ENCODE measurements at regions not wholly inside any gene's neighbourhood (a gene's known extent, or its start where the extent isn't known, plus 50 kb on each side); places are given as distances from the start of the nearest gene placed in this dataset.
"Not testable (repeated sequence)": the region's sequence is repeated elsewhere in the genome, so short reads cannot be mapped to it uniquely, and the experiment has no call there.

DNA sequence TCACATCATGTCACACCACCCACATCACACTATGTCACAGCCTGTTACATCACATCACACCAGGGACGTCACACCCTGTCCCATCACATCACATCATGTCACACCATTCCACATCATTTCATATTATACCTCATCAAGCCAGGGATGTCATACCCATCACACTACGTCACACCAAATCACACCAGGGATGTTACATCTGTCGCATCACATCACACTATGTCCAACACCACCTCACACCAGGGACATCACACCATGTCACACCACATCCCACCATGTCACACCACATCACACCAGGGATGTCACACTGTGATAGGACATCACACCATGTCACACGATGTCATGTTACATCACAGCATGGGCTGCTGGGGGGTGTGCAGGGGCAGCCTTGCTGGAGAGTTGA is 110.6 kb downstream of the TMEM121 start:
- in situ Hi-C loops (cut with MboI; ENCODE audit: low sequenced_read_pairs) = no loop called here

DNA sequence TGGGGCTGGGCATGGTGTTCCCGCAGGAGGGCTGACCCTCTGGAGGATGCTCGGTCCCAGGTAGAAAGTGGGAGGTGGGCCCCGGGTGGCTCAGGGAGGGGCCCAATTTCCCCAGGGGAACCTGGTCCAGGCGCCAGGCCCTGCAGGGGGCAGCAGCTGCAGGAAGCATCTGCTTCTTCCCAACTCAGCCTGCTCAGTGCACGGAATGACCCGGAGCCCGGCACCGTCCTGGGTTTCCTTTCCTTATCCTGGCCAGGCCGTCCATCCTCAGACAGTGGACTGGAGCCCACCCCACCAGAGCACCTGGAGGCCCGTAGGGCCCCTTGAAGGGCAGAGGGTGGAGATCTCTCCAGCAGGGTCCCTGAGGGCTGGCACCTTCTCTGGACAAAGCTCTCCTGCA is 111.0 kb downstream of the TMEM121 start:
- in situ Hi-C loops (cut with MboI; ENCODE audit: low sequenced_read_pairs) = not testable (repeated sequence)

DNA sequence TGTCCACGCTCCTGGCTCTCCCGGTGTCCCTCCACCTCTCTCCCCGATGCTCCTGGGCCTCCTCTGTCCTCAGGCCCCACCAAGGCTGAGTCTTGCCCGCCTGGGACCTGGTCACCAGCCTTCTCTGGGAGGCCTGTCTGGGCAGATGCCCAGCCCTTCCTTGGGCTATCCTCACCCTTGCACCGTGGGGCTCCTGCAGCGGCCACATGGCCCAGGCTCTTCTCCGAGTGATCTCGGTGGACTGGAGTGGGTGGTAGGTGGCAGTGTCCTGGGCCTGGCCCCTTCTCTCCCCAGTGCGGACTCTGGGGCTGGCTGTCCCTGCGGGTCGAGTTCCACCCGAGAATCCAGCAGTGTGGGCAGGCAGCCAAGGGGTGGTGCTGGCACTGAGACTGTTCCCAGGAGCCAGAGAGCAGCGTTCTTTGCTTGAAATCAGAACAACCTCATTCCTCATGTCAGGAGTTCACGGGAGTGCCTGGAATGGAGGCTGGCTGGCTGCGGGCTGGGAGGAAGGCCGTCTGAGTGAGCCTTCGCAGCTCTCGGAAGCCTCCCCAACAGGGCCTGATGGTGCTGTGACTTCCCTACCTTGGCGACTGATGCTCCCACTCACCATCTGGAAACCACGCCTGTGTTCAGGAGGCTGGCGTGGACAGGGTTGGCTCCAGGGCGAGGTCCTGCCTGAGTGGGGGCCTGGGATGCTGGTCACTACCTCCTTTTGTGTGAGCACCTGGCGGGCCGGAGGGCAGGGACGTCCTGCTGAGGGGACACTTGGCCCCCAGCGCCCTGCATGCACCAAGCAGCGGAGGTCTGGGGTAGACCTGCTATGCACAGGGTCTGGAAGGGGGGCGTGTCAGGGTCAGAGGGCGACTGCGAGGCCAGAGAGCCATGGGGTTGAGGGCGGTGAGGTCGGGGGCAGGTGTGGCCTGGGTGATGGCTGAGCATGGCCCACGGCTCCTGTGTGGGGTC is 113.9 kb downstream of the TMEM121 start:
- in situ Hi-C loops (cut with MboI; ENCODE audit: low sequenced_read_pairs) = not testable (repeated sequence)

DNA sequence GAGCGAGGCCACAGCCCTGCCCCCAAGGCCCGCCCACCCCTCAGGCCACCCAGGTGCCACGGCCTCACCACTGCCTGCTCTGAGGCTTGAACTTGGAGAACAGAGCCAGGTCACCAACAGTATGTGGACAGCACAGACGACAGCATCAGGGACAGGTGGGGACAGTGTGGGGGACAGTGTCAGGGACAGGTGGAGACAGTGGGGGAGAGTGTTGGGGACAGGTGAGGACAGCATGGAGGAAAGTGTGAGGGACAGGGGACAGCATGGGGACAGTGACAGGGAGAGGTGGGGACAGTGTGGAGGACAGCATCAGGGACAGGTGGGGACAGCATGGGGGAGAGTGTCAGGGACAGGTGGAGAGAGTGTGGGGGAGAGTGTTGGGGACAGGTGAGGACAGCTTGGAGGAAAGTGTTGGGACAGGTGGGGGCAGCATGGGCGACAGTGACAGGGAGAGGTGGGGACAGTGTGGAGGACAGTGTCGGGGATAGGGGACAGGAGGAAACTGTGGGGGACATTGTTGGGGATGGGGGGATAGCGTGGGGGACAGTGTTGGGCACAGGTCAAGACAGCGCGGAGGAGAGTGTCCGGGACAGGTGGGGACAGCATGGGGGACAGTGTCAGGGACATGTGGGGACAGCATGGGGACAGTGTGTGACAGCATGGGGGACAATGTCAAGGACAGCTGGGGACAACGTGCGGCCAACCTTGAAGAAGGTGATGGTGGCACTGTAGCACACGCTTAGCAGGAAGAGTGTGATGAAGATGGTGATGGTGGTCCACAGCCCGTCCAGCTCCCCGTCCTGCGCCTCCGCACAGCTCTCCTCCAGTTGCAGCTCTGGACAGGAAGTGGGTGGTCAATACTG is 114.9 kb downstream of the TMEM121 start:
- in situ Hi-C loops (cut with MboI; ENCODE audit: low sequenced_read_pairs) = no loop called here

DNA sequence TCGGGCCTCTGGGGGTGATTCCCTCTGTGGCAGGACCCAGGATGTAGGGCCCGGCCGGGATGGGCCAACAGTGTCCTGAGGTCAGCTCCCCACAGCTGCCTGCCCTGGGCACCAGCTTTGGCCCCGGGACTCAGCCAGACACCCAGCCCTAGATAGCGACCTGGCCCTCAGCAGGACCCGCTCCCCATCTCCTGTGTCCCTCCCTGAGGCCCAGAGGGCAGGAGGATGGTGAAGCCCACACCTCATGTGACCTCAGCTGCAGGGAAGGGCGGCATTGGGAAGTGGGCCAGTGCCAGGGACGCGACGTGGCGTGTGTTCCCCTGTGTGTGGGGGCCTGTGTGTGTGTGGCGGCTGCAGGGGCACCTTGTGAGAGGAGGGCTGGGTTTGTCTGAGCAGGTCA is 115.6 kb downstream of the TMEM121 start:
- in situ Hi-C loops (cut with MboI; ENCODE audit: low sequenced_read_pairs) = not testable (repeated sequence)

DNA sequence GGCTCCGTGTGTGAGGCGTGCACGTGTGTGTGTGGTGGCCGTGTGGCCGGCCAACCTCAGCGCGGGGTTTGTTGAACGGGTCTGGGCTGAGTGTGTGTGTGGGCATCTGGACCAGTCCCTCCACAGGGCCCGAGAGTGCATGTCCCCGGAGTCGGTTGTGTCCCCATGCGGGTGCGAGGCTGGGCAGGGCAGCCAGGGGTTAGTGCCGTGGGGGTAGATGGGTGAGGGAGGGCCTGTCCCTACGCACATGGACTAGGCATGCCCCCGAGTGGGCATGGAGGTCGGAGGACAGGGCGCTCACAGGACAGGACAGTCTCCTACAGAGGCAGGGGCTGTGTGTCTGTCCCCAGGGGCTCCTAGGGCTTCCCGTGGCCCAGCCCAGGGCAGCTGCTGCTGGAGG is 116.1 kb downstream of the TMEM121 start:
- in situ Hi-C loops (cut with MboI; ENCODE audit: low sequenced_read_pairs) = not testable (repeated sequence)

DNA sequence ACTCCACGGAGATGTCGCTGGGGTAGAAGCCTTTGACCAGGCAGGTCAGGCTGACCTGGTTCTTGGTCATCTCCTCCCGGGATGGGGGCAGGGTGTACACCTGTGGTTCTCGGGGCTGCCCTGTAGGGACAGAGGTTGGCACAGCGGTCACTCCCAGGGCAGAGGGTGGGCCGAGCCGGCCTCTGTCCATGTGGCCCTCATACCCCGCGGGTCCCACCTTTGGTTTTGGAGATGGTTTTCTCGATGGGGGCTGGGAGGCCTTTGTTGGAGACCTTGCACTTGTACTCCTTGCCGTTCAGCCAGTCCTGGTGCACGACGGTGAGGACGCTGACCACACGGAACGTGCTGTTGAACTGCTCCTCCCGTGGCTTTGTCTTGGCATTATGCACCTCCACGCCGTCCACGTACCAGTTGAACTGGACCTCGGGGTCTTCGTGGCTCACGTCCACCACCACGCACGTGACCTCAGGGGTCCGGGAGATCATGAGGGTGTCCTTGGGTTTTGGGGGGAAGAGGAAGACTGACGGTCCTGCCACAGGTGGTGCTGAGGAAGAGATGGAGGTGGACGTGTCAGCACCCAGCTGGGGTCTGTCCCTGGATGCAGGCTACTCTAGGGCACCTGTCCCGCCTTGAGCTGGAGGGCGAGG is 117.1 kb downstream of the TMEM121 start:
- in situ Hi-C loops (cut with MboI; ENCODE audit: low sequenced_read_pairs) = not testable (repeated sequence)

DNA sequence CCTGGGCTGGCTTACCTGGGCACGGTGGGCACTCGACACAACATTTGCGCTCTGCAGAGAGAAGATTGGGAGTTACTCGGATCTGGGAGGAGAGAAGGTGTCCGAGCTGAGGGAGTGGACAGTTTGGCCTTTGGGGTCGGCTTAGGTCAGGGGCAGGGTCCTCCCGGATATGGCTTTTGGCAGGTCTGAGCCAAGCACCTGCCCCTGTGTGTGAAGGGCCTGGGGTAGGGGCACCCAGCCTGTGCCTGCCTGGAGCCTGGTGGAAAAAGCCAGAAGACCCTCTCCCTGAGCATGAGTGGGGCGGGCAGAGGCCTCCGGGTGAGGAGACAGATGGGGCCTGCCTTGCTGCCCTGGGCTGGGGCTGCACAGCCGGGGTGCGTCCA is 117.7 kb downstream of the TMEM121 start:
- in situ Hi-C loops (cut with MboI; ENCODE audit: low sequenced_read_pairs) = not testable (repeated sequence)

DNA sequence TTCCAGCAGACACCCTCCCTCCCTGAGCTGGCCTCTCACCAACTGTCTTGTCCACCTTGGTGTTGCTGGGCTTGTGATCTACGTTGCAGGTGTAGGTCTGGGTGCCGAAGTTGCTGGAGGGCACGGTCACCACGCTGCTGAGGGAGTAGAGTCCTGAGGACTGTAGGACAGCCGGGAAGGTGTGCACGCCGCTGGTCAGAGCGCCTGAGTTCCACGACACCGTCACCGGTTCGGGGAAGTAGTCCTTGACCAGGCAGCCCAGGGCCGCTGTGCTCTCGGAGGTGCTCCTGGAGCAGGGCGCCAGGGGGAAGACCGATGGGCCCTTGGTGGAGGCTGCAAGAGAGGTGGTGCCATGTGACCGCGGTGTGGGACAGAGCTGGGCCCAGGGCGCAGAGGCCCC is 118.1 kb downstream of the TMEM121 start:
- in situ Hi-C loops (cut with MboI; ENCODE audit: low sequenced_read_pairs) = not testable (repeated sequence)

DNA sequence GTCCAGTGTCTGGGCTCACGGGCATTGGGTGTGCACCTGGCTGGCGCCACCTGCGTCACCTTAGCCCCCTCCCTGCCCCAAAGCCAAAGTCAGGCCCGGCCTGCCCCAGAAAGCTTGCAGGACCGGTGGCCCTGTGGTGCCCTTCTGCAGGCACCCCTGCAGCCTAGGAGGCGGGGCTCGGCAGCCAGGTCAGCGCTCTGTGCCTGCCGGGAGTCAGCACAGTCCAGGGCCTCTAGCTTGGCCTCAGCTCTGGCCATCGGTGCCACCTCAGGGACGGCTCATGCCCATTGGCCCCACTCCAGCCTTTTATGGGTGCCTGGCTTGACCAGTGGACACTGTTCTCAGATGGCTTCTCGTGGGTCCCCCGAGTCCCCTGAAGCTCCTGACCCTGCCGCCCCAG is 118.5 kb downstream of the TMEM121 start:
- in situ Hi-C loops (cut with MboI; ENCODE audit: low sequenced_read_pairs) = not testable (repeated sequence)

DNA sequence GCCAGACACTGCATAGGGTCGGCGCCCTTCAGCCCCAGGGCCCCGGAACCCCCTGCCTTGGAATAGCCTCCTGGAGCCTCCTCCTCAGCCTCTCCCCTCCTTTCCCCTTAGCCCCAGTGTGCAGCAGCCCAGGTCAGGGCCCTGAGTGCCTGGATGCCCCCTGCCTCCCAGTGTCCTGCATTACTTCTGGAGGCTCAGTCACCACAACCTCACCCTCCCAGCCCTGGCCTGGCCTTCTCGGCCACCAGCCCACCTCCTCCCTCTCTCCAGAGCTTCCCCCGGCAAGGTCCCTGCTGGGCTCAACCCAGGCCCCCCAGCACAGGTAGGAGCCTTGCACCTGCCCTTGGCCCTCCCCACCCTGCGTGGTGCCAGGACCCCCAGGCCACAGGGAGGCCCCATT is 119.0 kb downstream of the TMEM121 start:
- in situ Hi-C loops (cut with MboI; ENCODE audit: low sequenced_read_pairs) = not testable (repeated sequence)

DNA sequence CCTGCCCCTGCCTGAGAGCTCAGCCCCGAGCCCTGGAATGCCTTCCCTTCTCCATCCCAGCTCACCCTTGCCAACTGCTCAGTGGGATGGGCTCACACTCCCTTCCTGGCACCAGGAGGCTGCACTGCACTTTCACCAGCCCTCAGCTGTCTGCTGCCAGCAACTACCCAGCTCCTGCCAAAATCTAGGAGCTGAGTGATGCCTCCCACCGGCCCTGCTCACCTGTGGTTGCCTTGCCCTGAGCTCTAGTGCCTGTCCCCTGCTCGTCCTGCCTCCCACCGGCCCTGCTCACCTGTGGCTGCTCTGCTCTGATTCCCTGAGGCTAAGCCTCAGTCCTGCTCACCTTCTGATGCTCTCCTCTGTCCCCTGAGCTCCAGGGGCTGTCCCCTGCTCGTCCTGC is 119.8 kb downstream of the TMEM121 start:
- in situ Hi-C loops (cut with MboI; ENCODE audit: low sequenced_read_pairs) = no loop called here

DNA sequence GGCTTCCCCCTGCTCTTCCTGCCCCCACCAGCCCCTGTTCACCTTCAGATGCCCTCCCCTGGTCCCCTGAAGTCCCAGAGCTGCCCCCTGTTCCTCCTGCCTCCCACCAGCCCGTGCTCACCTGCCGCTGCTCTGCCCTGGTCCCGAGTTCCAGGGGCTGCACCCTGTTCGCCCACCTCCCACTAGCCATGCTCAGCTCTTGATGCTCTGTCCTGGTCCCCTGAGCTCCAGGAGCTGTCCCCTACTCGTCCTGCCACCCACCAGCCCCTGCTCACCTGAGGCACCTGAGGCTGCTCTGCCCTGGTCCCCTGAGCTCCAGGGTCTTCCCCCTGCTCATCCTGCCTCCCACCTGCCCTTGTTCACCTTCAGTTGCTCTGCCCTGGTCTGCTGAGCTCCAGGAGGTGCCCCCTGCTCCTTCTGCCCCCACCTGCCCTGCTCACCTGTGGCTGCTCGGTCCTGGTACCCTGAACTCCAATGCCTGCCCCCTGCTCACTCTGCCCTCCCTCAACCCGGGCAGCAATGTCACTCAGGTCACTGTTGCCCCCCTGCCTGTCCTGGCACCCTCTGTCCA is 120.4 kb downstream of the TMEM121 start:
- in situ Hi-C loops (cut with MboI; ENCODE audit: low sequenced_read_pairs) = not testable (repeated sequence)

DNA sequence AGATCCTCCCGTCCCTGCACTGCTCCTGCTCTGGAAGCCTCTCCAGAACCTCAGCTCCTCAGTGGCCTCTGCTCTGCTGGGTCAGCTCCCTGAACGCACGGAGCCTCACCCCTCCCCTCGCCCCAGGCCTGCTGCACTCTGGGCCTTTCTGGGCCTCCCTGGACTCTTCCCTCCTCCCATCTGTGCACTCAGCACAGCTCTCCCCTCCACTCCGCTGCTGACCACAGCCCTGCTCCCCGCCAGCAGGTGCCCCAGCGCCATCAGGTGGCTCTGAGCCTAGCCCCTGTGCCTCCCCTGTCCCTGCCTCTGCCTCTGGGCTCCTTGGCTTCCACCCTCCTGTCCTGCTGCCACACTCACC is 121.0 kb downstream of the TMEM121 start:
- in situ Hi-C loops (cut with MboI; ENCODE audit: low sequenced_read_pairs) = not testable (repeated sequence)

DNA sequence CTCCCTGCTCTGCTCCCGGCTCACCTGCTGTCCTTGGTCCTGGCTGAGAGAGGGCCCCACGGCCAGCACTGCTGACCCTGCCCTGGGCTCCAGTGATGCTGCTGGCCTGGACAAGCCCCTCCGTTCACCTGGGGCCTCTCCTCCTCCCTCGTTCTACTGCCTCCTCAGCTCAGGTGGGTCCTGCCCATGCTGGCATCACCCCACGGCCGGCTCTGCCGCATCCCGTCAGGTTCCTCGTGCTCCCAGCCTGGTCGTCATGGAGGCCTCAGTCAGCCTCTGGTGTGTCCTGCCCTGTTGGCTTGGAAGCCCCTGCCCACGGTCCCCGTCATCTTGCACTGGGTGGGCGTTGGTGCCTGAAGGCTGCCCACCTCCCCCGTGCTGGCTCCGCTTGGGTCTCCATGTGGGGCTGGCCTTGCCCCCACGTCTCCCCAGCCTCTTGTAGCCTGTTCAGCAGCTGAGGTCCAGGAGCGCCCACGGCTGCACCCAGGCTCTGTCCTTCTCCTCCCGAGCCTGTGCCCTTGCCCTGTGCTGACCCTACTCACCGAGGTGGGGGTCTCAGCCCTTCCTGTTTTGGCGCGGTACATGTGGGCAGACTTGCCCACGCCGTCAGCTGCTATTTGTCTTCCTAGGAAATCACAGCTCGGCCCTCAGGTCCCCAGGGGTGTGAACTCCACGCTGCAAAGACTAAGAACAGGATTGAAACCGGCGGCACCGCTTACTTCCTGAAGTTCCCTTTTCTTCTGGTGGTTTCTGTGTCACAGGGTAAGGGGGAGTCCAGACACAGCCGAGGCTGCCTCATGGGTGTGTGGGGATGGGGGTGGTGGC is 121.6 kb downstream of the TMEM121 start:
- in situ Hi-C loops (cut with MboI; ENCODE audit: low sequenced_read_pairs) = no loop called here

DNA sequence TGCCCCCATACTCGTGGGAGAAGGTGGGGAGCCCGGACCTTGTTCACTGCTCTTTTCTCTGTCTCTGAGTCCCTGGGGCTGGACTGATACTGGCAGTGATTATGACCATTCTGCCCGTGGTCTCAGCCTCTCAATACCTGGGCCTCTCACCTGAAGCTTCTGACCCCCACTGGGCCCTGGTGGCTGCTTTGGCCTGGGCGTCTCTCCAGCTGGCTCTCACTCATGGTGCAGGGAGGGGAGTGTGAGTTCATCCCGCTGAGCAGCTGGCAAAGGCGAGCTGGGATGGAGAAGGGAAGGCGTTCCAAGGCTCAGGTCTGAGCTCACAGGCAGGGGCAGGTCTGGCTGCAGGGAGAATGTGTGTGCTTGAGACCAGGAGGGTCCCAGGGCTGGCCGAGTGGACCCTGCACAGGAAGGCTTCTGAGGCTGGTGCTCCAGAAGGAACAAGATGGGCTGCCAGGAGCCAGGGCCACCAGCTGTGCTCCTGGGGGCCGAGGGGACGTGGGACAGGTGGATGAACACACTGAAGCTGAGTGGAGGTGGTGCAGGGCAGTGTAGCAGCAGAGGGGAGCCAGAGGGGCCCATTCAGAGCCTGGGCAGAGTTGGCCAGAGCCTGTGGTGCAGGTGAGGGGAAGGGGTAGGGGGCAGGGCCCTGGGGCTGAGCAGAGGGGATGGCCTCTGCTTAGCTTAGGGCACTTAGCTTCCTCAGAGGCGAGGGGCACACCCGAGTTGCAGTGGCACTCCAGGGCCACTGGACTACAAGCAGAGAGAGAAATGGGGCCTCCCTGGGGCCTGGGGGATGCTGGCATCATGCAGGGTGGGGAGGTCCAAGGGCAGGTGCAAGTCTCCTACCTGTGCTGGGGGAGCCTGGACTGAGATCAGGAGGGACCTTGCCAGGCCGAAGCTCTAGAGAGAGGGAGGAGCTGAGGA is 122.5 kb downstream of the TMEM121 start:
- in situ Hi-C loops (cut with MboI; ENCODE audit: low sequenced_read_pairs) = not testable (repeated sequence)

DNA sequence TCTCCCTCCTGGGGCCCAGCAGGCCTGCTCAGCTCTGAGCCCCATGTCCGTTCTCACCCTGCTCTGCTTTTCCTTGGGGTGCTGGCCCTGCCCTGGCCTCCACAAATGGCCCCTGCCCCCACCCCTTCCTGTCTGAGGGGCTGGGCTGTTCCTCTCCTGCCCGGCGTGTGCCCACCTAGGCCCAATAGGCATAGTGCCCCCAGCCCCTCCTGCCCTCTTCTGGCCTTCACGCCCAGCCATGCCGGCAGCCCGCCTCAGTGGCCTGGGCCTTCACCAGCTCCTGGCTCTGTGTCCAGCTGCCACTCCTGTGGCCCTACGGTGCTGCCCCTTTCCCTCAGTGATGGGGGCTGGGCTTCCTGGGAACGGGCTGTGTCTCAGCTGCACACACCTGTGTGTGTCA is 125.9 kb downstream of the TMEM121 start:
- in situ Hi-C loops (cut with MboI; ENCODE audit: low sequenced_read_pairs) = not testable (repeated sequence)

DNA sequence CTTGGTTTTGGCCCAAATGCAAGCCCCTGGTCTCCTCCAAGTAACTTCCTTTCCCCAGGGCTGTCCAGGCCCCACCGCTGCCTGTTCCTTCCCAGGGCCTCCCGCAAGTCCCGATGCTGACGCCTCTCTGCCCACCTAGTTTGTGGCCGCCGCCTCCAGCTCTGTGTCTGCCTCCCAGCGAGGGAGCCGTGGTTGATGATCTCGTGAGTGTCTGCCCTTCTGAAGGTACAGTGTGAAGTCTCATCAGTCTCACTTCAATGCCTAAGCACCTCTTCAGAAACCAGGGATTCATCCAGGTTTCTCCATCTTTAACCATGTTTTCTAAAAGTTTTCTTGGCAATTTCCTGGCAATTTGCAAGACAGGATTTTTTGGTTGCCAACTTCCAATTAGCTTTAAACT is 127.5 kb downstream of the TMEM121 start:
- in situ Hi-C loops (cut with MboI; ENCODE audit: low sequenced_read_pairs) = not testable (repeated sequence)

DNA sequence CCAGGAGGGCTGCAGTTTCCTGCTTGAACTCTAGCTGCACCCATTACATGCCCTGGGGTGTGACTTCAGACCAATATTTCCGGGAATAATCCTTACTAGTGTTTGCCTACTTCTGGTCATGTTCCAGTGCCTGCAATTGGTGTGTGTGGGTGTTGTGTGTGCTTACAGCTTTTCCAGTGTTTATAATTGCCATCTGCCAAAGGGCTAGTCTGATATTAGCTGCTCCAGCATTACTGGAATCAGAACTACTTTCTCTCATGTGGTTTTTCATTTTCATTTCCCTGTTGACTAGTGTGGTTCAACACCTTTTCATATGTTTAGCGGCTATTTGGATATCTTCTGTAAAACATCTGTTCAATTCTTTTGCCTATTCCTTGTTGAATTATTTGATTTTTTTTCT is 132.9 kb downstream of the TMEM121 start:
- in situ Hi-C loops (cut with MboI; ENCODE audit: low sequenced_read_pairs) = not testable (repeated sequence)

Data from HL-60/S4 (cell line).